Heart left ventricle (tissue), 16 donors: ENCODE measurements at regions not wholly inside any gene's neighbourhood (a gene's known extent, or its start where the extent isn't known, plus 50 kb on each side); places are given as distances from the start of the nearest gene placed in this dataset.

Experiments
- ATAC-seq, 4 donors: fragments of 200-7000 bp; cut with Tn5 transposase; one replicate each; pipeline ENCODE4 v1.9.1; 2020 to 2022; ENCODE audit warnings: moderate library complexity in 4 of 4, mild to moderate bottlenecking in 3 of 4, moderate number of reproducible peaks in 1 of 4
- DNase-seq, 5 donors: peaks; one replicate each; pipeline ENCODE4 v3.0.0-alpha.2; 2020
- H3K27ac ChIP-seq, 12 donors: fragments of 200-600 bp; sonication (generic) in 4 of 12; one replicate each; pipeline versions ENCODE4 v1.5.0 to v1.8.0; 2016 to 2022; ENCODE audit warnings: mild to moderate bottlenecking in 2 of 12
- H3K27me3 ChIP-seq, 9 donors: fragments of 200-600 bp; sonication (generic) in 2 of 9; one replicate each; pipeline versions ENCODE4 v1.5.1 to v1.8.0; 2016 to 2022; ENCODE audit warnings: mild to moderate bottlenecking in 3 of 9
- H3K36me3 ChIP-seq, 9 donors: fragments of 200-600 bp; sonication (generic) in 2 of 9; one replicate each; pipeline versions ENCODE4 v1.5.0 to v1.8.0; 2018 to 2022; ENCODE audit warnings: mild to moderate bottlenecking in 2 of 9
- H3K4me1 ChIP-seq, 12 donors: fragments of 200-600 bp; sonication (generic) in 4 of 12; one replicate each; pipeline versions ENCODE4 v1.5.0 to v1.8.0; 2016 to 2022; ENCODE audit warnings: mild to moderate bottlenecking in 3 of 12
- H3K4me3 ChIP-seq, 12 donors: fragments of 200-600 bp; sonication (generic) in 4 of 12; one replicate each; pipeline versions ENCODE4 v1.5.0 to v1.8.0; 2017 to 2022; ENCODE audit warnings: mild to moderate bottlenecking in 9 of 12, moderate library complexity in 4 of 12
- H3K9me3 ChIP-seq, 12 donors: fragments of 200-600 bp; sonication (generic) in 4 of 12; one replicate each; pipeline versions ENCODE4 v1.5.0 to v1.8.0; 2016 to 2022; ENCODE audit warnings: mild to moderate bottlenecking in 1 of 12
- POLR2A ChIP-seq, 2 donors: fragments of 450-650 bp; IDR thresholded peaks; one replicate each; pipeline ENCODE4 v1.6.1; 2017; ENCODE audit warnings: antibody characterized with exemption in 2 of 2, mild to moderate bottlenecking in 2 of 2, moderate library complexity in 2 of 2
- WGBS, 4 donors: extraction: QIAGEN DNeasy Blood & Tissue Kit in 2 of 4; methylation state at CpG; one replicate each; pipeline versions ENCODE4 v1.1.5 to v1.1.7; 2013 to 2018; 5-methylcytosine and 5-hydroxymethylcytosine counted together
- intact Hi-C, 10 donors: fragments of 100-400 bp; cut with DNase I; formaldehyde crosslinking; loops; one replicate each; pipeline versions ENCODE4 v1.11.1 to v1.14.2; 2022
- TF ChIP-seq, protein P1 (sequence below), 12 donors: fragments of 200-600 bp; sonication (generic) in 4 of 12; IDR thresholded peaks; one replicate each; pipeline versions ENCODE4 v1.5.0 to v1.8.0; 2018 to 2022; ENCODE audit warnings: antibody characterized with exemption in 12 of 12, mild to moderate bottlenecking in 5 of 12
- donor health status: ischemic (EF 13 %, LVEDD 7.1; RV severe dilation, severe dysfunction).
- donor health status: healthy with polysubstance abuse.
- donor health status: DM: no; HTN: yes; CAD: no.
- donor health status: DM: no; HTN: no; CAD: no.
- donor health status: ischemic (EF 25% LVEDD 6.9; RV normal size, moderate dysfunction).
- donor health status: ischemic (EF 25% LVEDD 5.7; RV mildly dilated, moderate dysfunction).
- donor health status: healthy.
- donor health status: DM: yes; HTN: yes; CAD: no.
- donor health status: ischemic (EF 35%, LVEDD 5.7; RV mildly dilated, moderate dysfunction).
- donor health status: nonischemic (EF 11% LVEDD 7.7; RV severe dilation, severe dysfunction).
- donor health status: DM: yes; HTN: yes; CAD: no.
- donor health status: PGD.
- donor health status: ischemic (EF 29% LVEDD 5.4; RV normal size, mild dysfunction).
- donor health status: nonischemic (EF 23%, LVEDD 6.1; RV moderate dilation, normal function).

- H3K4me1 ChIP-seq: no peaks in the 10 kb centered on the region
- no peak overlapping the region for H3K27ac ChIP-seq
- DNase-seq: no peak
- no peaks in the 10 kb centered on the region for H3K9me3 ChIP-seq
- intact Hi-C loops: no loop called here
- TF ChIP-seq, protein P1, sequence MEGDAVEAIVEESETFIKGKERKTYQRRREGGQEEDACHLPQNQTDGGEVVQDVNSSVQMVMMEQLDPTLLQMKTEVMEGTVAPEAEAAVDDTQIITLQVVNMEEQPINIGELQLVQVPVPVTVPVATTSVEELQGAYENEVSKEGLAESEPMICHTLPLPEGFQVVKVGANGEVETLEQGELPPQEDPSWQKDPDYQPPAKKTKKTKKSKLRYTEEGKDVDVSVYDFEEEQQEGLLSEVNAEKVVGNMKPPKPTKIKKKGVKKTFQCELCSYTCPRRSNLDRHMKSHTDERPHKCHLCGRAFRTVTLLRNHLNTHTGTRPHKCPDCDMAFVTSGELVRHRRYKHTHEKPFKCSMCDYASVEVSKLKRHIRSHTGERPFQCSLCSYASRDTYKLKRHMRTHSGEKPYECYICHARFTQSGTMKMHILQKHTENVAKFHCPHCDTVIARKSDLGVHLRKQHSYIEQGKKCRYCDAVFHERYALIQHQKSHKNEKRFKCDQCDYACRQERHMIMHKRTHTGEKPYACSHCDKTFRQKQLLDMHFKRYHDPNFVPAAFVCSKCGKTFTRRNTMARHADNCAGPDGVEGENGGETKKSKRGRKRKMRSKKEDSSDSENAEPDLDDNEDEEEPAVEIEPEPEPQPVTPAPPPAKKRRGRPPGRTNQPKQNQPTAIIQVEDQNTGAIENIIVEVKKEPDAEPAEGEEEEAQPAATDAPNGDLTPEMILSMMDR (IDR thresholded peaks at IDR 0.05): no peak
- TF ChIP-seq POLR2A (IDR thresholded peaks at IDR 0.05): no peak
- WGBS, 4 donors: 61 to 82% (median 72%) methylated on average over 3 of the region's 3 CpGs
- H3K36me3 ChIP-seq: no peaks in the 10 kb centered on the region
- no peak for ATAC-seq
- peaks cover 0 to 46% (median 6%) of the 10 kb centered on the region in 9 donors for H3K27me3 ChIP-seq
- no peak overlapping the region for H3K4me3 ChIP-seq
These were observed 104.2 kb upstream of the MSX1 start for GRCh38 chr4:4755306-4755705.

- Histone ChIP-seq H3K27me3 (peaks cover 0 to 52% (median 6%) of the 10 kb centered on the region in 9 donors), H3K4me1 (no peaks in the 10 kb centered on the region), H3K36me3 (no peaks in the 10 kb centered on the region), H3K4me3 (no peak overlapping the region), H3K27ac (no peak overlapping the region), H3K9me3 (no peaks in the 10 kb centered on the region)
- WGBS, 4 donors: 36 to 68% (median 45%) methylated on average over 8 to 9 of the region's 9 CpGs
- intact Hi-C loops: no loop called here
- no peak for TF ChIP-seq POLR2A (IDR thresholded peaks at IDR 0.05)
- TF ChIP-seq, protein P1 (IDR thresholded peaks at IDR 0.05): no peak
- ATAC-seq (no peak), DNase-seq (no peak)
These were observed 104.8 kb upstream of the MSX1 start for GRCh38 chr4:4754641-4755040.

DNA sequence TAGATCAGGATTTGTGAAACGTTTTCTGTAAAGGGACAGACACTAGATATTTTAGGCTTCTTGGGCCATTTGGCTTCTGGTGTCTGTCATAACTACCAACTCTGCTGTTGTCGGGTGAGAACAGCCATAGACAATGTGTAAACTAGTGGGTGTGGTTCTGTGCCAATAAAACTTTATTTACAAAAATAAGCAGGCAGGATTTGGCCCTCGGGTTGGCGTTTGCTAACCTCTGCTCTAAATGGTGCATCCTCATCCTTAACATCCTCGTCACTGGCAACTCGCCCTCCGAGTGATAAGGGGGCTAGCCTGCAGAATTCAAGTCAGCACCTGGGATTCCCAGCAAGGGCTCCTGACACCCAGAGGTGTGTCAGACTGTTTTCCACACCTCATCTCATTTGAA is 105.8 kb upstream of the MSX1 start:
- Histone ChIP-seq H3K36me3 (no peaks in the 10 kb centered on the region), H3K4me1 (no peaks in the 10 kb centered on the region), H3K27me3 (peaks cover 0 to 52% (median 6%) of the 10 kb centered on the region in 9 donors), H3K4me3 (no peak overlapping the region), H3K9me3 (no peaks in the 10 kb centered on the region), H3K27ac (no peak overlapping the region)
- DNase-seq (no peak), ATAC-seq (no peak)
- WGBS, 4 donors: 26 to 45% (median 34%) methylated on average over 7 of the region's 7 CpGs
- intact Hi-C loops: no loop called here
- no peak for TF ChIP-seq POLR2A (IDR thresholded peaks at IDR 0.05)
- TF ChIP-seq, protein P1 (IDR thresholded peaks at IDR 0.05): no peak

DNA sequence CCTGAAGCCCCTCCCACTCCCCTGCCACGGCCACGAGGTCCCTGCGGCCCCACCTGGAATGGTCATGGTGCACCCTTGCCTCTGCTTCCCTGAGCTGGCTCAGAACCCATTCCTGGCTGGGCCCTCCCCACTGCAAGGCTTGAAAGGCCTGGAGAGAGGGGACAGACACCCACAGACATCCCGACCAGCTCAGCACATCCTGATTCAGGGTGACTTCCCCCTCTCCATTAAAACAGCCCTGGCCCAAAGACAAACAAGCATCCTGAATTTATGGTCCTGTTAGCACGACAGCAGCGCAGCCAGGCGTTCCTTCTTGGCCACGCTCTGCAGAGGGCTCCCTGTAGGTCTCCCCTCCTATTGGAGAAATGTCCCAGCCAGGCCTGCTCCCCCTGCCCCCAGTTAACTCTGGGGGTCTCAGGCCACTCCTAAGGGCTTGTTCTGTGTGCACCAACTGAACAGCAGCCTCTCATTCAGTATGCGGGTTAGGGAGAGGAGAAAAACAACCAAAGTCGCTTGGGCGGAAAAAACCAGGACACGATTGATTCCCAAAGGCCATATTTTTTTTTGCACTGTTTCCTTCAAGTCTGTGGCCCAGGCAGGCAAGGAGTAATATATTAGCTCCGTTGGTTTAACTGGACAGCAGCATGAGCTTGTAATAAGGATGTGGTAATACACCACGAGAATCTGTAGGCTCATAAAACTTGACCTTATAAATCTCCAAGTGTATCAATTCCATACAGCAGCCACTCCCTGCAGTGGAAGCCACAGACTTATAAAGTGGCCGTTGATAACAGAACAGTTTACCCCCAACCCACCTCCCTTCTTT is 106.7 kb upstream of the MSX1 start:
- ATAC-seq (no peak), DNase-seq (no peak)
- 63 to 74% (median 71%) methylated on average over 15 of the region's 15 CpGs for WGBS, 4 donors
- Histone ChIP-seq H3K9me3 (no peaks in the 10 kb centered on the region), H3K27ac (no peak overlapping the region), H3K27me3 (peaks cover 0 to 52% (median 6%) of the 10 kb centered on the region in 9 donors), H3K4me3 (no peak overlapping the region), H3K36me3 (no peaks in the 10 kb centered on the region), H3K4me1 (no peaks in the 10 kb centered on the region)
- no peak for TF ChIP-seq POLR2A (IDR thresholded peaks at IDR 0.05)
- TF ChIP-seq, protein P1 (IDR thresholded peaks at IDR 0.05): no peak
- intact Hi-C loops: no loop called here
